ENCODE measurements at regions not wholly inside any gene's neighbourhood (a gene's known extent, or its start where the extent isn't known, plus 50 kb on each side); places are given as distances from the start of the nearest gene placed in this dataset.
"Not testable (repeated sequence)": the region's sequence is repeated elsewhere in the genome, so short reads cannot be mapped to it uniquely, and the experiment has no call there.

GRCh38 chr6:14468647-14469321 is 351.2 kb downstream of the CD83 start:
- no peak for DNase-seq

DNA sequence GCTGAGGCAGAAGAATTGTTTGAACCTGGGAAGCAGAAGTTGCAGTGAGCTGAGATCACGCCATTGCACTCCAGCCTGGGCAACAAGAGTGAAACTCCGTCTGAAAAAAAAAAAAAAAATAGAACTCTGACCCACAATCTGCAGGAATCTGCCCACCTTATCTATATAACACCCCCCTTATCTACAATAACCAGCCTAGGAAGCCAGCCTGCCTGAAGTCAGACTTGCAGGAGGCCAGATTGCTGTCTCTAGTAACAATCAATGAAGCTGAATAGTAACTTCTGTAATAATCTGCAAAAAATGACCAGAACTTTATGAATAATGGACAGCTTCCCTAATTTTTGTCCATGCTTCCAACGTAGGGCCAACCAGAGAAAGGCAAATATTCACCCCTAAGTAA is 352.5 kb downstream of the CD83 start:
- DNase-seq: no peak

- no peak for DNase-seq
These were observed 353.1 kb downstream of the CD83 start for GRCh38 chr6:14470671-14471070.

DNA sequence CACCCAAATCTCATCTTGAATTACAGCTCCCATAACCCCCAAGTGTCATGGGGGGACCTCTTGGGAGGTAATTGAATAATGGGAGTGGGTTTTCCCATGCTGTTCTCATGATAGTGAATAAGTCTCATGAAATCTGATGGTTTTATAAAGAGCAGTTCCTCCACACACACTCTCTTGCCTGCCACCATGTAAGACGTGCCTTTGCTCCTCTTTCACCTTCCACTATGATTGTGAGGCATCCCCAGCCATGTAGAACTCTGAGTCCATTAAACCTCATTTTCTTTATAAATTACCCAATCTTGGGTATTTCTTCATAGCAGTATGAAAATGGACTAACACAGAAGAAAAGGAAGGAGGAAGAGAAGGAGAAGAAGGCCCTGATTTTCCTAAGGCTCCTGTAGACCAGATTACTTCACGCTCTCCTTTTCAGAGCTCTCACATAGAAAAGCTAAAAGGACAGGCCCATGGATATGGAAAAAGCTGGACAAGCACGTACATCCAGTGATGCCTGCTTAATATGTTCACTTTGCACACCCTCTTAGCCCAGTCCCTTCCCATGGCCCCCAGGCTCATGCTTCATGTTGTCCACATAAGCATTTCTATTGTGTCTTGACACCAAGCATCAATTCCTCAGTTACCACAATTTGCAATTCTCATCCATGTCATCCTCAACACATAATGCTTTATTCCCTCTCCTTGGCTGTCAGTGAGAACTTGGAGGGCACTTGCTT is 354.8 kb downstream of the CD83 start:
- no peak for DNase-seq

DNA sequence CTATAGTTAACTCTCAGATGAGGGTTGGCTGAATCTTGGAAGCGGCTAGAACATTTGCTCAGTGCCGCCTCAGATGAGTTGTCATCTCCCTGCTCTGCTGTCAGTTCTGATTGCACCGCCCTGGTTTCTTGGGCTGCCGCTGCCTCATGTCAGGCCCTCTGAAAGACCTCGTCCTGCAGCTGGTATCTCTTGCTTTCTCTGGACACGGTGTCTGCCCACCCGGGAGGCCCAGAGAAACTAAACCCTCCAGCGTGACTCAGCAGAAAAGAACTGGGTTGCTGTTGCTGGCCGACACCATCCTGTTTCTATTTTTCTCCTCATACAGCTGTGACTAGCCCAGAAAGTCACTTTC is 355.4 kb downstream of the CD83 start:
- no peak for DNase-seq

- no peak for DNase-seq
These were observed 357.2 kb downstream of the CD83 start for GRCh38 chr6:14474816-14475215.

GRCh38 chr6:14475306-14475705 is 357.7 kb downstream of the CD83 start:
- no peak for DNase-seq

- no peak for DNase-seq
These were observed 359.4 kb downstream of the CD83 start for GRCh38 chr6:14476793-14477531.

DNA sequence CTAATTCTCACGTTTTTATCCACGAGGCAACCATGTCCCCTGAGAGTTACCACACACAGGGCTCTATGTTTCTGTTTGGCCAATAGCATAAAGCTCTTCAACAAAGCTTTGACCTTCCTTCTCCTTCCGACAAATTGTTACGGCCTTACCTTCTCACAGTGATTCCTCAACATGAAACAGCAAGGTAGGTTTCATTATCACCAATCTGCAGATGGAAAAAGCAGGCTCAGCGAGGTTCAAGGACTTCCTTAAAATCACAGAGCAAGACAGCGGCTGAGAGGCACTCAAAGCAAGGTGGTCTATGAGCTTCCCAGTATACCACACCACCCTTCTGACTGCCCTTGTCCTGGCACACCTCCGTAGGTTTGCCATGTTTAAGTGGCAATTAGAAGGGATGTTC is 360.0 kb downstream of the CD83 start:
- no peak for DNase-seq

- no peak for DNase-seq
These were observed 361.0 kb downstream of the CD83 start for GRCh38 chr6:14478381-14479225.

DNA sequence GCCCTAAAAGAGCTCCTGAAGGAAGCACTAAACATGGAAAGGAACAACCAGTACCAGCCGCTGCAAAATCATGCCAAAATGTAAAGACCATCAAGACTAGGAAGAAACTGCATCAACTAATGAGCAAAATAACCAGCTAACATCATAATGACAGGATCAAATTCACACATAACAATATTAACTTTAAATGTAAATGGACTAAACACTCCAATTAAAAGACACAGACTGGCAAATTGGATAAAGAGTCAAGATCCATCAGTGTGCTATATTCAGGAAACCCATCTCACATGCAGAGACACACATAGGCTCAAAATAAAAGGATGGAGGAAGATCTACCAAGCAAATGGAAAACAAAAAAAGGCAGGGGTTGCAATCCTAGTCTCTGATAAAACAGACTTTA is 364.4 kb downstream of the CD83 start:
- not testable (repeated sequence) for DNase-seq

DNA sequence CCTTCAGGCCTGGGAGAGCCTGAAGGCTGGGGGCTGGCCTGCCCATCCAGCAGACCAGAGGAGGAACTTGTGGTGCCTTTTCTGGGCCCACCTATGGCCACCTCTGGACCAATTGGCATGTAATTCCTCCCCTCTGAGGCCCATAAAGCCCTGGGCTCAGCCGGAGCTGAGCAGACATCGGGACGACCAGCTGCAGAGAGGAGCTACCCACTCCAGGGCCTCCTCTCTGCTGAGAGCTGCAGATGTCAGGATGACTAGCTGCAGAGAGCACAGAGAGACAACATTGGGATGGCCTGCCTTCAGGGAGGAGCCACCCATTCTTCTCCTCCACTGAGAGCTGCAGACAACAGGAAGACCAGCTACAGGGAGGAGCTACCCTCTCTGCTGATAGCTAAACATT is 370.1 kb downstream of the CD83 start:
- DNase-seq: no peak

DNA sequence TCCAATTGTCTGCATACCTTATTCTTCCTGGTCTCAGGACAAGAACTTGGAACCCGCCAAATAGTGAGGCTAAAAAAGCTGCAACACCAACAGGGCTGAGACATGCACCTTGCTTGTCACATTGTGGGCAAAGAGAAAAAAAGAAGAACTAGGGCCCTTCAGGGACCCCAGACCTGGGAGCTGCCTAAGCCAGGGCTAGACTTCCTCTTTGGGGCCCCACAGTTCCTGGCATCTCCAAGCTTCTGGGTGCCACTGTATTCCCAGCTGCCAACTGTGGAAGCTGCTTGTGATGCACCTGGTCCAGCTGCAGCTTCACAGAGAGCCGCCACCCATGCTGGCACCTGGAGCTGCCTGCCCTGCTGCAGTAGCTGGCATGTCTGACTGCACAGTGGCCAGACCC is 370.6 kb downstream of the CD83 start:
- no peak for DNase-seq

- DNase-seq: no peak
These were observed 371.9 kb downstream of the CD83 start for GRCh38 chr6:14489445-14489844.

DNA sequence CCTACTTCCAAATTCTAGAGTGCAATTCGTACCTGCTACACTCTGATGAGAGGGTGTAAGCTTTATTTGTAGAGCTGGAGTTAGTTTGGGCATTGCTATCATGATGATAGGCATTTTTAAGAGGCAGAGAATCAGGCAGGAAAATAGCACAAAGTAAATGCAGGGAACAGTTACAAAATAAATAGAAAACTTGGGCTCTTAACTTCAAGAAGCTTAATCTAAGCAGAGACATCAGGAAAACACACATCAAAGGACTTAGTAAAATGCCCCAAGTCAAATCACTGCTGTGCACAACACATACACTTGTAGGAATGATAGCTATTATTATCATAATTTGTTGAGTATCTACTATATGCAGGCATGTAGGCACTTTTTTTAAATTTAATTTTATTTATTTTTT is 381.2 kb downstream of the CD83 start:
- DNase-seq: no peak

DNA sequence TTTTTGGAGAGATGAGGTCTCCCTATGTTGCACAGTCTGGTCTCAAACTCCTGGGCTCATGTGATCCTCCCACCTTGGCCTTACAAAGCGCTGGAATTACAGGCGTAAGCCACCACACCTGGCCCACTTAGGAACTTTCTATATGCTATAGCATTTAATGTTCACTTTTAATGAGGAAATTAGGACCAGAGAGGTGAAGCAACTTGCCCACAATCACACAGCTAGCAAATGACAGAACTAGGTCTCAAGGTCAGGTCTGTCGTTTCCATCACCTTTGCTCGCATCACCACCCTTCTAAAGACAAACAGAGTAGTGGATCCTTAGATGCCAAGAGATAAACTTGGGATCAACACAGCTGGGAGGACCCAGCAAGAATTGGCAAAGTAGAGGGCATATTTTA is 381.7 kb downstream of the CD83 start:
- no peak for DNase-seq

GRCh38 chr6:14499841-14500240 is 382.3 kb downstream of the CD83 start:
- DNase-seq: no peak

- no peak for DNase-seq
These were observed 383.2 kb downstream of the CD83 start for GRCh38 chr6:14500809-14501208.

DNA sequence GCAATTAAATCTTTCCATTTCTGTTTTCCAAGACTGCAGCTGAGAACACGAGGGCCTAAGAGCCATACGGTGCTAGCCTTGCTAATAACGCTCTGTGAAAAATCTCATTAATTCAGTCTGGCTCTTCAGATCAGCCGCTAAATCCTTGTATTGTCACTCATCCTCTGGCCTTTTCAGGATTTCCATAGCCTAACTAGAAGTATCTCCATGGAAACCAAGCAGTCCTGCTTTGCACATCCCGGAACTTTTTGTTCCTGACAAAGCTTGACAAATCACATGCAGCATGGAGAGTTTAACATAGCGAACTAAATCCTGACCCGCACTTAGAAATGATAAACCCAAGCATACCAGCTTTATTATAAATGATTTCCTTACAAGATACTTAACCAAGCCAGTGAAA is 383.7 kb downstream of the CD83 start:
- no peak for DNase-seq

DNA sequence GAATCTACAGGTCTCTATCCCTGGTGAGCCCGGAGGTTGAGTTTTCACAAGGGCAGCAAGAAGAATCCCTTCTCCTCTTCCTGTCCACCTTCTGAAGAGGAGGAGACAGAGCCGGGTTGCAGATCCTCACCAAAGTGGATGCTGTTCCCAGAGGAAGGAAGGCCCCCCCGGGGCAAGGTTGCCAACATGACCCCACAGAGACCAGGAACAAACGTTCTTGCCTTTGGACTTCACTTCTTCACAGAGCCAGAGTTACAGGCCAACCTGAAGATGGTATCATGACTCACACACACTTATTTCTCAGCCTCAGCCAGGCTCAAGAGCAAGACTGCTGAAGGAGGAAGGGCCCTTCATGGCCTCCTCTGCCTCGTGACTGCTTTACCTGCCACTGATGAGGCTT is 384.3 kb downstream of the CD83 start:
- DNase-seq: no peak

DNA sequence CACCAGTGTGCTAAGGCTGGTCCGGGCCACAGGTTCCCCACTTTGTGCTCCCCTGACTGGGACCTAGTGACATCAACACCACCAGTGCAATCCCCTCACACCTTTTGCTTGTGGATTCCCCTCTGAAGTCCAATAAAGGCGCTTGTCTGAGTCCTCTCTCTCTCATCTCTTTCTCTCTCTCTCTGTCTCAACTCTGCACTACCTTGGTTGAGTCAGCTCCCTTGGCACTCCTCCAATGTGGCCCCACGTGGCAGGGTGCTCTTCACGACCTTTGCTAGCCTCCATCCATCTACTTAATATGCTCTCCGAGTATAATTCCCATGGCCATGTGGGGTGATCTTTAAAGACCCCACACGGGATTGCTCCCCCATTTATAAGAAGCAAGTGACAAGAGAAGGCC is 385.0 kb downstream of the CD83 start:
- DNase-seq: no peak

GRCh38 chr6:14505401-14505800 is 387.8 kb downstream of the CD83 start:
- DNase-seq: no peak

GRCh38 chr6:14506656-14507246 is 389.2 kb downstream of the CD83 start:
- DNase-seq: no peak
